Amygdala (tissue), 56 donors: ENCODE measurements at regions not wholly inside any gene's neighbourhood (a gene's known extent, or its start where the extent isn't known, plus 50 kb on each side); places are given as distances from the start of the nearest gene placed in this dataset.
A peak's percentile ranks its signal among the peaks of the same experiment; 100 is the strongest.
"Not testable (repeated sequence)": the region's sequence is repeated elsewhere in the genome, so short reads cannot be mapped to it uniquely, and the experiment has no call there.

Source experiments
- DNase-seq, 56 donors: peaks; one replicate each; lab custom pipeline; 2025; lab: John Stamatoyannopoulos, UW

DNA sequence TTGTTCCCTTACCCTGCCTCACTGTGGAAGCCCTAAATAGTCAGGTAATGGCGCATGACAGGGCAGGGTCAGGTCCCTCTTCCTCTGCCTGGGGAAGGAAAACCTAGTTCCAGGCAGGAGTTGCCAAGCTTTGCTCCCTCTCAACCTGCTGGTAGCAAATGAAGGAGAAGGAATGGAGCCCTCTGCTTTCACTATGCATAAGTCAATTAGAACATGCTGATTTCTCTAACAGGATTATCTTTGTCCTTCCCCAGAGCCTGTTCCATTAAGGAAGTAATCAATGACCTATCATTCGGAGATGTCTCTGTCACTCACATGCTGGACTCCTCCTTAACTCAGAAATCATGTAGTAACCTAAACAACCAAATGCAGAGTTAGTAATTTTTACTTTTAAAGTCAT is 161.8 kb upstream of the NFIA start:
- no peak for DNase-seq

DNA sequence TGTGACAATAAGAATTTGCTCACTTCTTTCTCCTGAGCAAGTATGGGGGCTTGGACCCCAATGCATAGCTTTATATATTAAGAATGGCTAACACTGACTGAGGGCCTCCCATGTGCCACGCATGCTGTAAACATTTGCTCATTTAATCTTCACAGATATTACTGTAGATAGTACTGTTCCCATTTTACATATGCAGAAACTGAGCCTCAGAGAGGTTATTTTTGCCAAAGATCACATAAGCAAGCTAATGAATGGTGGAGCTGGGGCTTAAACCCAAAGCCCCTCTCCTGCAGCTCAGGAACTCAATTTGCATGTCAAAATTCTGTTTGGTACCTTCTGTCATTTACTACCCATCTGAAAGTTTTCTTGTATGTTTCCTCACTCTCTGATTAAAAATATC is 163.5 kb upstream of the NFIA start:
- DNase-seq = no peak

DNA sequence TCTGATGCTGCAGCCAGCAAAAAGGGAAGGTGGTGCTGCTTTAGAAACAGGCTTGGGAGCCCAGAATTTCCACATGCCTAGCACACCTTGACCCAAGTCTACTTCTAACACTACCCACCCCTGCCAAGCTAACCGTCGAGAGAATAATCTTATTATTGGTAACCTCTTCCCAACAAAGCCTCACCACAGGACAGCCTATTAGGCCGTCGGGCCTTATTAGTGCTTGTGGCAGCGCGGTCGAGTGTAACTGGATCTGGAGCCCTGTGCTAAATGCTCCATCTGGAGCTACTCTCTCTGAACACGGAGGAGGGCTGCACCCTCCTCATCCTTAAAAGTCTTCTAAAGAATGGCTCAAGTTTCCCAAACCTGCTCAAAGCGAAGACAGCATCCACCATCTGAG is 165.5 kb upstream of the NFIA start:
- no peak for DNase-seq

DNA sequence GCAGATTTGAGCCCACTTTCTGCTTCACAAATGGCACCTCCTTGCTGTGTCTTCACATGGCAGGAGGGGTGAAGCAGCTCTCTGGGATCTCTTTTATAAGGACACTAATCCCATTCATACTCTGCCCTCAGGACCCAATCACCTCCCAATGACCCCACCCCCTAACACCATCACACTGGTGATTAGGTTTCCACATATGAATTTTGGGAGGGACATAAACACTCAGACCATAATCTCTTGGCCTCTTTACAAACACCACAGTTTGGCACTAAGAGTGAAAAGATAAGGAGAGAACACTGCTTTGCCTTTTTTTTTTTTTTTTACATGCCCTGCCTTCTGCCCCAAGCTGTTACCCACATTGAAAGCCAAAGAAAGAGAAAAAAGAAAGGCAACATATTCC is 166.2 kb upstream of the NFIA start:
- DNase-seq = no peak

DNA sequence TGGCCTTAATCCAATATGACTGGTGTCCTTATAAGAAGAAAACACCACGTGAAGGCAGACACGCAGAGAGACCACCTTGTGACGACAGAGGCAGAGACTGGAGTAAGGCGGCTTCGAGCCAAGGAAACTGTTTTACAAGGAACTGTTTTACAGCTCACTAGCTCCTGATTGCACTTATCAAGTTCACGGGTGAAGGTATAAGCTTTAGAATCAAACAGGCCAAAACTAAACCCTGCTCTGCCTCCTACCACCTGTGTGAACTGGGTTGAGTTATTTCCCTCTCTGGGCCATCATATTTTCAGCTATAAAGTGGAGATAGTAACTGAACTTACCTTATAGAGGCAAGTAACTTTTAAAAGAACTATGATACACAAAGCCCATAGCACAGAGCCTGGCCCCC is 166.9 kb upstream of the NFIA start:
- DNase-seq = no peak

DNA sequence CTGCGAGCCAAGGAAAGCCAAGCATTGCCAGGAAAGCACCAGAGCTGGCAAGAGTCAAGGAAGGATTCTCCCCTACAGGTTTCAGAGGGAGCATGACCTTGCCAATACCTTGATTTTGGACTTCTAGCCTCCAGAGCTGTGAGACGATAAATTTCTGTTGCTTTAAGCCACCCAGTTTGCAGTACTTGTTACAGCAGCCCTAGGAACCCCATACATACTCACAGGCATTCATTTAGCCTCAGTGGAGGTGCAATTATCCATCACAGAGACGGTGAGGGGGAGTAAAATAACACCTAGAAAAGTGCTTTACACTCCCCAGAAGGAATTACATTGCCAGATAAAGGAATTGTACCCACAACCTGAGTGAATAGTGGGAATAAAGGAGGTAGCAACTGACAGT is 167.4 kb upstream of the NFIA start:
- no peak for DNase-seq

DNA sequence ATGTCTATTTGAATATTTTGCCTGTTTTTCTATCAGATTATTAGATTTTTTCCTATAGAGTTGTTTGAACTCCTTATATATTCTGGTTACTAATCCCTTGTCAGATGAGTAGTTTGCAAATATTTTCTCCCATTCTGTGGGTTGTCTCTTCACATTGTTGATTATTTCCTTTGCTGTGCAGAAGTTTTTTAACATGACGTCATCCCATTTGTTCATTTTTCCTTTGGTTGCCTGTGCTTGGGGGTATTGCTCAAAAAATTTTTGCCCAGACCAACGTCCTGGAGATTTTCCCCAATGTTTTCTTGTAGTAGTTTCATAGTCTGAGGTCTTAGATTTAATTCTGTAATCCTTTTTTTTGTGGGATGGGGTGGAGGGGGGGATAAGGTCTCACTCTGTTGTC is 168.7 kb upstream of the NFIA start:
- not testable (repeated sequence) for DNase-seq

DNA sequence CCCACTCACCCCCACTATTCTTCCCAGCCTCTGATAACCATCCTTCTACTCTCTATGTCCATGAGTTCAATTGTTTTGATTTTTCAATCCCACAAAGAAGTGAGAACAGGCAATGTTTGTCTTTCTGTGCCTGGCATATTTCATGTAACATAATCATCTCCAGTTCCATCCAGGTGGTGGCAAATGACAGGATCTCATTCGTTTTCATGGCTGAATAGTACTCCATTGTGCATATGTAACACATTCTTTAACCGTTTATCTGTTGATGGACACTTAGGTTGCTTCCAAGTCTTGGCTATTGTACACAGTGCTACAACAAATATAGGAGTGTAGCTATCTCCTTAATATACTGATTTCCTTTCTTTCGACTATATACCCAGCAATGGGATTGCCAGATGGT is 169.3 kb upstream of the NFIA start:
- DNase-seq = no peak

DNA sequence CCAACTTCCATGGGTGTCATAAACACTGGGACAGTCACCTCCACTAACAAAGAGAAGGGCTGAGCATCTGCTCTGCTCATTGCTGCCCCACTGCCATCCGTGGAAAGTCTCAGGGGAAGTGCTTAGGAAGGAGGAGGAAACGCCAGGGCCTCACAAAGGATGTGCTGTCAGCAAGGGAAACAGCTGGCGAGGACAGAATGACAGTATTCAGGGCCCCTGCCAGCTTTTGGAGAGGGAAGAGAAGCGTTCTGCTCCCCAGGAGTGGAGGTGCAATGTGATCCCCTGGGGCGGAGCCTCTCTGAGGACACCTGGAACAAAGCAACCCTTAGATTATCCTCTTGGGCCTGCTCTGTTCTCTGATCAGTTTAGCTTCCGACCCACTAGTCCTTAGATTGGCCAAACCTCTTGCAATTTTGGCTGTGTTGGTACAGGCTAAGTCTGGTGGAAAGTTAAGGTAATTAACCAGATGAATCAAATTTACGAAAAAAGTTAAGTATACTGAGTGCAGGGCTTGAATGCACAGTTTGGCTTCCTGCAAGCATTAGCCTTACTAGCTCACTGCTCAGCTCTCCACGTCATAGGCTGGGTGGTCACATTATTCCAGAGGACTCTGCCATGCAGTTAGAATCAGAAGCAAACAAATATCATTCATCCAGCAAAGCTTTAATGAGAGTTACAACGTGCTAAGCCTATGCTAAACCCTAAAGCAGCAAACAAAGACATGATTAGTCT is 170.2 kb upstream of the NFIA start:
- peak in 9 of 56 donors; percentile 4 to 35 (median 18) for DNase-seq

DNA sequence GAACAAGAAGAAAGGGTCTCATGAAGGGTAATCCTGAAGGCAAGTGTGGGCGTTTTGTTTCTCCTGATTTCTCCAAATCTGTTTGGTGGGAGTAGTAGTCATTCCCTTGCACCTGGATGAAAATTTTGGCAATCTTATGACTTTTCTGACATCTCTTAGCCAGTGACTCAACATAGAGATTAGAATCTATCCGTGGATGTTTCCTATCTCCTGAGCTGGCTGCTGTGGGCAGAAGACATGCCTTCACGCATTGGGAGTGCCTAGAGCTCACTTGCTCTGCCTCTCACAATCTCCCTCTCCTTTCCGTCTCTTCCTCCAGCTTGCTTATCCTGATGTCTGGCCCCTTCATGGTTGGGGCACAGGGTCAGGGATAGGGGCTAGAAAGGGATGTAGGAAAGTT is 174.2 kb upstream of the NFIA start:
- DNase-seq = no peak

DNA sequence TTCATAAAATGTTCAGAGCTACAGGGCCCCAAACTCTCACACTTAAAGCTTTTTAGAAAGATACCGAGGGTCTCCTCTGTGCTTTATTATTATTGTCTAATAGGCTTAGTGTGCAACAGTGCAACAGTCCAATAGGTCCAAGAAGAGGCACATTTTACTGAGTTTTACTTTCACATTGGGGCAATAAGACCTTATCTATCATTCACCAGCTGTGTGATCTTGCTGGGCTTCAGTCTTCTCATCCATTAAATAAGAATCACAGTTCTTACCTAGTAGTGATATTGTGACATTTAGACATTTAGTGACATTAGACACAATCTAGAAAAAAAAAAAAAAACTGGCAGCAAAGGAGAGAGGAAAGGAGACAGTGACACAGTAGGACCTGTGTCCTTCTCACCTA is 175.8 kb upstream of the NFIA start:
- DNase-seq = no peak

DNA sequence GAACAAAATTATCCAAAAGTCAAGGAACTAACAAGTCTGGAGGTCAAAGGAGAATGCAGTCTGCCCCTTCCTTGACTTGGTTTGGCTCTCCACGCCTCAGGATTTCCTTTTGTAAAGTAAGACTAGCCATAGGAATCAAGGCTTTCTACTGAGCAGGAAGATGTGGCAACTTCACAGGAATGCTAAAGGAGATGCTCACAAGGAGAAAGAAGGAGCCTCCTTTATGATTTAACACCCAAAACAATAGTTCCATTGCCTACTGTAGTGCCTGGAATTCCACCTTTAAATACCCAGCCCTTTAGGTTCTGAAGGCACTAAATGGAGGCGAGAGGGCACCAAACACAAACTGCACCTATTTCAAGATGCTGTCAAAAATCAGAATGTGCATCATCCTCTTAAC is 176.3 kb upstream of the NFIA start:
- no peak for DNase-seq

DNA sequence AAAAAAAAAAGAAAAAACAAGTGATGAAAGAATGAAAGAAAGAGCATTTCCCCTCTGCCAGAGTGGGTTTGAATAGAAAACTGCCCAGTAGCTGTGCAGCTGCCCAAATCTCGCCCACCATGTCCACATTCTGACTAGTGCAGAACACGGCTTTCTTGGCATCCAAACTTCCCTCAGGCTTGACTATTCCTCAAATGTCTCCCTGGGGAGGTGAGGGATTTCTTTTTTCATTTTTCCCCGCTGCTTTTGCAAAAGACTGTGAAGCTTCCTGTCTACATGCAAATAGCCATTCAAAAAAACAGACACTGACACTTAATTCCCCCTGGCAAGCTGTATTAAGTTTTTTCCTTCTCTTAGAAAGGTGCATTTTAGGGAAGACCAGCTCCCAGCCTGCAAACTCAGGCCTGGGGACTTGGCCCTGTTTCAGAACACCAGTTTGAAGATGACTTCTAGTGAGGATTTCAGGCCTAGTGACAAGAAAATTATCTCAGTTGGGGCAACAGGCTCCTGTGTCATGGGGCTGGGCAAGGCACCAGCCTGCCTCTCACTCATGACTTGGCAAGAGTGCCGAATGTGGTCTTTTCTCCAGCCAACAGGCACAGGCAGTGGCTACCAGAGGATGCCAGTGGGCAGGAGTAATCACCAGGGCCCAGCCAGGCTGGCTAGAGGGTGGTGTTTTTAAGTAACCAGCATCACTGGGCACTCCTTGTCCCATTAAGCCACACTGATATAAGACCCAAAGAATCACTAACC is 178.1 kb upstream of the NFIA start:
- DNase-seq = peak in 30 of 56 donors; percentile 11 to 66 (median 32)

DNA sequence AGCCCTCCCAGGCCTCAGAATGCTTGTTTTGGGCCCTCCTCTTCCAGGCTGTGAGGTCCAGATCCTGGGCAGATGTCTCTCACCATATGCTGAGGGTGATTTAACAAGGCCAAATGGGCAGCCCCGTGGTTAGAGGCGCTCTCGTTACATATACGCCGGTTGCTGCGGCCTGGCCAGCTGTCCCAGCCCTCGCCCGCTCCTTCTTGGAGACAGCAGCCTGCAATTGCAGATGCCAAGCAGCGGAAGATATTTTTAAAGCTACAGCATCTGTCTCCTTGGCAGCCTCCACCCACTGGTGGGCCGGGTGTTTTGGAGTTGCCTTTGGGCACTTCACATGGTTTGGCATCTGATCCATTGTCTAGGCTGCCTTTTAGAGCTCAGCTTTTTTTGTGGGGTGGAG is 178.8 kb upstream of the NFIA start:
- DNase-seq = peak in 30 of 56 donors; percentile 10 to 69 (median 34)

DNA sequence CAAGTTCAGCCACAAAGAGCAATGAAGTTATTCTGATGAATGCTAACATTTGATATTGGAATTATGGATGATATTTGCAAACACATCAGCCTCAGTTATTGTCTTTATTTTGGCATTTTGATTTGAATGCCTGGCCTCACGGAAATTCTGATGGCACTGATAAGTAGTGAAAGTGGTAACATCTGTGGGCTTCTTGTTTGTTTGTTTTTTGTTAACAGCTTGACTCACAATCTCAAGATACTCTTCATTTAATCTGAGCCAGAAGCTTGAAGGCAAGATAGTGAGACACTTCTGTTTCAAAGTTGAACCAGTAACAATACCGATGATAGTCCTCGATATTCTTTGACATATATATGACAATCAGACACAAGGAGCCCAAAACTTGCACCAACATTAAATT is 182.9 kb upstream of the NFIA start:
- DNase-seq = no peak

DNA sequence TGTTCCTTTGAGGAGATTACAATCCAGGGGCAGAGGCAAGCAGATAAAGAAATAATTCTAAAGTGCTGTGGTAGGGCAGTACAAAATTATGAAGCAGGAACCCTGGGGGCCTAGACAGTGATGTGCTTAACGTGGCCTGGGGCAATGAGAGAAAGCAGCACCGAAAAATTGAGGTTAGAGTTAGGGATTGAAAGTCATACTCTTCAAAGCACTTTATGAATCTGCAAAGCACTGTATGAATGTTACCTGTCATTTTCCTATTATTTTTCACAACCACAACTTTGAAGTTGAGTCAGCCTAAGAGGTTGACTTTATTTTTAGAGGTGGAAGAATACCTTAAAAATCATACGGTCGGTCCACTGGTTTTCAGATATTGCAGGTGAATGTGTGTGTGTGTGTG is 183.4 kb upstream of the NFIA start:
- DNase-seq = no peak

DNA sequence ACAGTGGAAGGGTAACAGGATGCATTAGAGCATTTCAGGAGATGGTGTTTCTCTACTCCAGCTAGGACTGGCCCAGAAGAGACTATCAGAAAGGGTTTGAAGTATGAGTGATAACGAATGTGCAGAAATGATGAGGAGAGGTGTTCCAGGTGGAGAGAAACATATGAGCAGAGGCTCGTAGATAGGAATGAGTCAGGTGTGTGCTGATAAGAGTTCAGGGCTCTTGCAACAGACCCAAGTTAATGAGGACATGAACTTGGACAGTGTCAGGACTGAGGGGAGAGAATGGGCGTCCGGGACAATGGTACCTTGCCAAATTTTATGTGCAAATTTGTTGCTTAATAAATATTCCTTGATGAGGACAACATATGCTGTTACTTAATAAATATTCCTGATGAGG is 183.9 kb upstream of the NFIA start:
- no peak for DNase-seq

DNA sequence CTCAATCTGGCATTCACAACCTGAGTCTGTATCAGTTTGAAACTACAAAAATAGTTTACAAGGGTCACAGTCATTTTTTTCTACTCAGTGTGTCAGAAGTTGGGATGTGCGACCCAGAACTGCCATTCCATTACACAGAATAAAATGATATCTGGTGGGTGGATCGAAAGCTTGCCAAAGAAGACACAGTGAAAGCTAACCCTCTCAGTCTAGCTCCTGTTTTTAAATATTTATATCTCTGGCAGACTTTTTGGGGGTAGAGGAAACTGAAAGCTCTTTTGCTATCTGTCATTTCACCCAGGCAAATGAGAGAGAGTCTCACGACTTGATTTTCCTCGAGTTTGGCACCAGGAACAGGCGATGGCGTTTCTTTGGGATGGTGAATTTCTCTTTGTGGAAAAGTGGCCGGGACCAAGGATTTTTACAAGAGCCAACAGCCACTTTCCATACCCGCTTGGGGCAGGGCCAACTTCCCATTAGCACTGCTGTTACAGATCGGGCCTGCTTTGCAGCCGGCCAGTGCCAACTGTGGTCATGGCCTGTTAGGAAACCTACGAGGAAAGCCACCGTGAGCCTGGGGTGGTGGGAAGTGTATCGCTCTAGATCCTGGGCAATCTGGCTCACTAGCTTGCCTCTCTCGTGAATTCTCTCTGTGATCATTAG is 185.5 kb upstream of the NFIA start:
- peak in 3 of 56 donors; percentile 3 to 13 (median 9) for DNase-seq

DNA sequence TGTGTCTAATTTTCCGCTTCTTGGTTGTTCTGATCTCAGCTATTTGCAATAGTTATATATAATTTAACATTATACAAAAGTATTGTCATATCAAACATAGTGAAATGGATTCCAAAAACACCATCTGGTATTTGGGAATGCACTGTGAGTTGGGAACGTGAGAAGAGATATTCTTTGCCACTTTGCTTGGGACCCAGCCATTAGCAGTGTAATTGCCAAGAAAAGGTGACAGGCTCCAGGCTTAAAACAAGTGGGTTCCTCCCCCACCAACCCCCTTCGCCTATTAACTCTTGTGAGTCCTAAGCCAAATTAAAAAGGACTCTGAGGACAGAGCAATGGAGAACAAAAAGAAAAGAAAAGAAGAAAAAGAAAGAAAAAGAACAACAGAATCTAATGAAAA is 186.7 kb upstream of the NFIA start:
- DNase-seq = no peak

DNA sequence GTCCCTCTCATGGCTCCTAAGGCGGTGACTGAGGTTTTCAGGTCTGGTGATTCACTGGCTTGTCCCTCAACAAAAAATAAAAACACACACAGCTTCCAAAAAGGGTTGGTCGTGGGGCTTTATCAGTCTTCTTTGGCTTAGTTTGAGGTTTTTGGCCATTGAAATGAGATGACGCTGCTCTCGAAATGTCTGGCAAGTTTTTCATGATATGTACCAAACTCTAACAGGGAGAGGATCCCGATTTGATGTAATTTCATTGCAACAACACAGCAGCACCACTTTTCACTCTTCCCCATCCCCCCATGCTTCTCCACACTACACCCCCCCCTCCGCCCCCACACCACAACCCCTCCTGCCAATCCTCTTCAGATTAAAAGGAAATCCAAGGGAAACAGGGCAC is 187.1 kb upstream of the NFIA start:
- DNase-seq = no peak

DNA sequence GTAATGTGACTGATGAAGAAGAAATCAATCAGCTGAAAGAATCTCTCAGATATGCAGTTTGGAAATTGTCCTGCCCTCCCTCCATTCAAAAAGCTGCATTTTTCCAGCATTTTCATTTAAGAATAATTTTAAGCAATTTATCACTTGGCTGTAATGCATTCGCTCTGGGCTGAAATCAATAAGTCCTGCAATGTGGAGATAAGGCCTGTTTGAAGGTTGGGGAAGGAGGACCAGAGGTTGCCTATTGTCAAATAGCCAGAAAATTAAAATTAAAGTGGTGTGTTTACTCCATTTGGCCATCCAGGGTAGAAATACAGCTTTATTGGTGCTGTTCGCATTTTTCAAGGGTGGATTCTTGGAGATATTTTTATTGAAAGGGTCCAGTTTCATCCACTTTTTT is 187.6 kb upstream of the NFIA start:
- no peak for DNase-seq

DNA sequence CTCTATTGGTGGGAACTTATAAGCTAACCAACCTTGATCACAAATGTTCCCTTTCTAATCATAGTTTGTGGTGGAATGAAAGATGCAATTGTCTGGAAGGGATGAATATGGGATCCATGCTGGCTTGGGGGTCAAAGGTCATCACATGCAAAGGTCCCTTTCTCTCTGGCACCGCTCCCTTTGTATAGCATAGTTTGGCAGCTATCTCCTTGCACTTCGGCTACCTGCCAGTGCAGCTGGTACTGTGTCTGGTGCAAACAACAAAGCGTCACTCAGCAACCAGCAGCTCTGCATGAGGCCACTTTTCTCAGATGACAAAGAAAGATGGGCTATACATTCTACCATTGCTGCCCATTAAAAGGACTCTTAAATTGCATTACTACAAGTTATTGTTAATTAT is 188.2 kb upstream of the NFIA start:
- peak in 2 of 56 donors; percentile 17 to 63 for DNase-seq
